GM12878 (cell line): ENCODE measurements at regions not wholly inside any gene's neighbourhood (a gene's known extent, or its start where the extent isn't known, plus 50 kb on each side); places are given as distances from the start of the nearest gene placed in this dataset.

ENCODE experiments used
- ATAC-seq: fragments of 200-7000 bp; cut with Tn5 transposase; 3 replicates; pipeline ENCODE4 v1.9.1; 2020; ENCODE audit warnings: mild to moderate bottlenecking, moderate library complexity
- BruUV-seq: library from RNA; stranded (reverse); fragments of 400-500 nt; replicated peaks from 2 replicates; lab custom pipeline; 2021; lab: Mats Ljungman, UMichigan
- CTCF ChIA-PET: fragments of 300-600 bp; sonication (Branson Sonifier 250); formaldehyde crosslinking; extraction: SDS; loops from one replicate; lab custom pipeline; 2021; ENCODE audit warnings: inconsistent platforms; lab: Yijun Ruan, JAX
- POLR2A ChIA-PET: fragments of 350-600 bp; formaldehyde crosslinking; extraction: SDS; loops from one replicate; lab custom pipeline; 2021; ENCODE audit warnings: inconsistent platforms; lab: Charles Lee
- RAD21 ChIA-PET: fragments of 300-600 bp; sonication (Branson Sonifier 250); formaldehyde crosslinking; loops from one replicate; lab custom pipeline; 2023; ENCODE audit warnings: antibody characterized with exemption; ENCODE audit not compliant: unreplicated experiment; lab: Charles Lee
- SMC1A ChIA-PET: fragments of 300-600 bp; sonication (Branson Sonifier 250); formaldehyde crosslinking; loops from one replicate; lab custom pipeline; 2023; ENCODE audit not compliant: unreplicated experiment, uncharacterized antibody; lab: Charles Lee
- DNase-seq: peaks from one replicate; pipeline ENCODE4 v3.0.0-alpha.2; 2011; ENCODE audit warnings: low read depth, low spot score
- FAIRE-seq: peaks from 3 replicates; lab custom pipeline; 2011; peaks lifted over from hg19 to GRCh38; lab: Jason Lieb, UNC
- H2AFZ ChIP-seq: 2 replicates; pipeline ENCODE4 v1.6.0; 2011; ENCODE audit warnings: low read depth, low read length, control low read depth; ENCODE audit not compliant: control insufficient read depth
- H3K27ac ChIP-seq: 2 replicates; pipeline ENCODE4 v1.5.1; 2011; ENCODE audit warnings: control low read depth; ENCODE audit not compliant: control insufficient read depth, insufficient read depth
- H3K27me3 ChIP-seq, 2 experiments: replicated peaks in 1 of 2; 2 replicates each; pipeline versions ENCODE4 v1.6.0 to v1.6.1; 2011; ENCODE audit warnings: low read length in 1 of 2; ENCODE audit not compliant: control insufficient read depth in 2 of 2, insufficient read depth in 2 of 2
- H3K36me3 ChIP-seq, 2 experiments: 2 replicates each; pipeline ENCODE4 v1.5.1; 2011; ENCODE audit warnings: low read length in 1 of 2; ENCODE audit not compliant: control insufficient read depth in 2 of 2, insufficient read depth in 2 of 2
- H3K4me1 ChIP-seq: 2 replicates; pipeline ENCODE4 v1.6.1; 2011; ENCODE audit warnings: mild to moderate bottlenecking, low read length, moderate library complexity, mixed read lengths; ENCODE audit not compliant: control insufficient read depth, insufficient read depth
- H3K4me2 ChIP-seq: 2 replicates; pipeline ENCODE4 v1.6.0; 2011; ENCODE audit warnings: control low read depth; ENCODE audit not compliant: control insufficient read depth, insufficient read depth
- H3K4me3 ChIP-seq: fragments of 200-600 bp; sonication (generic); 2 replicates; pipeline ENCODE4 v1.5.1; 2016
- H3K79me2 ChIP-seq: 2 replicates; pipeline ENCODE4 v1.6.0; 2011; ENCODE audit warnings: low read length; ENCODE audit not compliant: control insufficient read depth, insufficient read depth
- H3K9ac ChIP-seq: 2 replicates; pipeline ENCODE4 v1.8.0; 2011; ENCODE audit warnings: low read length, control low read depth, mixed read lengths; ENCODE audit not compliant: control insufficient read depth, insufficient read depth
- H3K9me3 ChIP-seq: replicated peaks from 3 replicates; pipeline ENCODE4 v1.5.1; 2011; ENCODE audit warnings: mild to moderate bottlenecking, low read length; ENCODE audit not compliant: control insufficient read depth, insufficient read depth
- H4K20me1 ChIP-seq: 2 replicates; pipeline ENCODE4 v1.6.0; 2011; ENCODE audit not compliant: control insufficient read depth, insufficient read depth
- CREM ChIP-seq: IDR thresholded peaks from 2 replicates; pipeline ENCODE4 v1.6.1; 2014; ENCODE audit warnings: antibody characterized with exemption, low read depth
- EZH2 ChIP-seq: IDR thresholded peaks from 2 replicates; pipeline ENCODE4 v1.6.1; 2012; ENCODE audit warnings: low read depth, mild to moderate bottlenecking, control low read depth, inconsistent platforms, low read length, borderline replicate concordance; ENCODE audit not compliant: control insufficient read depth
- GATAD2B ChIP-seq: fragments of 450-650 bp; conservative IDR thresholded peaks from 2 replicates; pipeline ENCODE4 v1.6.1; 2017; ENCODE audit warnings: low read depth, mild to moderate bottlenecking, moderate library complexity
- KAT2A ChIP-seq: conservative IDR thresholded peaks from 2 replicates; pipeline ENCODE4 v1.6.1; 2011; ENCODE audit warnings: low read depth, low read length; ENCODE audit not compliant: control insufficient read depth
- MAX ChIP-seq: IDR thresholded peaks from 2 replicates; pipeline ENCODE4 v1.6.1; 2012; ENCODE audit warnings: low read depth, low read length, improper control_type of control experiment
- POLR2AphosphoS2 ChIP-seq: IDR thresholded peaks from 2 replicates; pipeline ENCODE4 v1.6.1; 2011; ENCODE audit warnings: low read depth, mild to moderate bottlenecking, low read length, improper control_type of control experiment, moderate library complexity
- POLR2AphosphoS5 ChIP-seq: IDR thresholded peaks from 2 replicates; pipeline ENCODE4 v1.6.1; 2011; ENCODE audit warnings: mild to moderate bottlenecking, low read length, inconsistent platforms
- RB1 ChIP-seq: fragments of 450-650 bp; formaldehyde crosslinking; IDR thresholded peaks from 2 replicates; pipeline ENCODE4 v1.6.1; 2017; ENCODE audit warnings: mild to moderate bottlenecking, borderline replicate concordance
- RUNX3 ChIP-seq: IDR thresholded peaks from 2 replicates; pipeline ENCODE4 v1.6.1; 2012; ENCODE audit warnings: low read length, inconsistent platforms
- SRF ChIP-seq, 2 experiments: IDR thresholded peaks; 2 replicates each; pipeline ENCODE4 v1.6.1; 2011; ENCODE audit warnings: low read depth in 2 of 2, low read length in 2 of 2, mild to moderate bottlenecking in 1 of 2, moderate library complexity in 1 of 2
- USF2 ChIP-seq: IDR thresholded peaks from 2 replicates; pipeline ENCODE4 v1.6.1; 2011; ENCODE audit warnings: low read depth, low read length, improper control_type of control experiment, borderline replicate concordance
- ZBTB33 ChIP-seq: fragments of 450-650 bp; IDR thresholded peaks from 2 replicates; pipeline ENCODE4 v1.6.1; 2017; ENCODE audit warnings: mild to moderate bottlenecking
- WGBS: methylation state at CpG from one replicate; pipeline ENCODE4 v1.1.6; 2016; ENCODE audit warnings: low lambda C conversion rate; ENCODE audit not compliant: insufficient replicate concordance, insufficient coverage; ENCODE audit errors: missing lambda C conversion rate; 5-methylcytosine and 5-hydroxymethylcytosine counted together
- in situ Hi-C: fragments of 300-500 bp; cut with MboI; formaldehyde crosslinking; loops from 9 replicates; pipeline ENCODE4 v1.14.3; 2018; ENCODE audit warnings: mixed read lengths
- intact Hi-C: fragments of 100-400 bp; cut with micrococcal nuclease; formaldehyde crosslinking; loops from one replicate; pipeline ENCODE4 v1.14.2; 2022; ENCODE audit not compliant: unreplicated experiment

- no peak for TF ChIP-seq SRF (IDR thresholded peaks at IDR 0.05; ENCODE audit: low read depth in 2 of 2, low read length in 2 of 2)
- no peak for TF ChIP-seq KAT2A
Measured at GRCh38 chr20:21004386-21005076, 101.6 kb downstream of the LINC00237 start (continued).

GRCh38 chr20:21003902-21004301 is 102.3 kb downstream of the LINC00237 start:
- H3K27ac ChIP-seq = no peak overlapping the region
- H3K9me3 ChIP-seq = no peaks in the 10 kb centered on the region
- no peak overlapping the region for H3K9ac ChIP-seq
- FAIRE-seq = no peak
- H3K4me2 ChIP-seq = no peak overlapping the region
- H3K27me3 ChIP-seq = peaks cover 0 to 2% of the 10 kb centered on the region in 2 experiments; a peak in 1 of 4 replicates
- no TSS peak for BruUV-seq
- SMC1A ChIA-PET = interaction anchor here (1.0 kb wide), 1 partner anchor 9 kb away, joined by 3 read pairs; no protein-coding TSS in a partner anchor
- H2AFZ ChIP-seq = no peak overlapping the region
- no peaks in the 10 kb centered on the region for H4K20me1 ChIP-seq
- DNase-seq = no peak
- POLR2A ChIA-PET = no interaction called here
- H3K79me2 ChIP-seq = no peaks in the 10 kb centered on the region
- in situ Hi-C loops (no loop called here), intact Hi-C loops (no loop called here)
- no peaks in the 10 kb centered on the region for H3K36me3 ChIP-seq
- no peak for TF ChIP-seq RB1
- no peak for TF ChIP-seq POLR2AphosphoS5
- no peak for TF ChIP-seq EZH2
- no peak for TF ChIP-seq MAX
- no peak for TF ChIP-seq USF2
- TF ChIP-seq CREM = no peak
- no peak for TF ChIP-seq GATAD2B
- TF ChIP-seq RUNX3 = no peak
- no peak for TF ChIP-seq ZBTB33
- no peak for TF ChIP-seq POLR2AphosphoS2
- RAD21 ChIA-PET = no interaction called here
- no peaks in the 10 kb centered on the region for H3K4me1 ChIP-seq
- CTCF ChIA-PET = interaction anchor here (1.6 kb wide), 1 partner anchor 19 kb away, joined by 3 read pairs; no protein-coding TSS in a partner anchor
- no peak for ATAC-seq
- no peak overlapping the region for H3K4me3 ChIP-seq
- 95% methylated on average over 2 of the region's 2 CpGs for WGBS
